H1 (cell line): ENCODE measurements at regions not wholly inside any gene's neighbourhood (a gene's known extent, or its start where the extent isn't known, plus 50 kb on each side); places are given as distances from the start of the nearest gene placed in this dataset.

Source experiments
- CTCF ChIA-PET: fragments of 300-600 bp; sonication (Branson Sonifier 250); formaldehyde crosslinking; loops from one replicate; lab custom pipeline; 2021; ENCODE audit not compliant: partially characterized antibody; lab: Charles Lee
- POLR2A ChIA-PET: fragments of 300-600 bp; sonication (Branson Sonifier 250); formaldehyde crosslinking; loops from one replicate; lab custom pipeline; 2021; ENCODE audit warnings: inconsistent platforms; ENCODE audit not compliant: partially characterized antibody; lab: Charles Lee
- DNase-seq, 2 experiments: peaks; one replicate each; pipeline versions ENCODE4 v3.0.0 to v3.0.0-alpha.2; 2010 to 2022; ENCODE audit warnings: low spot score in 2 of 2, low read depth in 1 of 2, mixed read lengths in 1 of 2
- FAIRE-seq: peaks from 2 replicates; lab custom pipeline; 2011; peaks lifted over from hg19 to GRCh38; lab: Jason Lieb, UNC
- H2AFZ ChIP-seq: 2 replicates; pipeline ENCODE4 v1.8.1; 2012; ENCODE audit warnings: low read length, inconsistent platforms
- H2AK5ac ChIP-seq: 2 replicates; pipeline ENCODE4 v1.6.1; 2013; ENCODE audit warnings: low read depth, low read length
- H2BK120ac ChIP-seq: replicated peaks from 2 replicates; pipeline ENCODE3; 2013; ENCODE audit warnings: low read depth, low read length, inconsistent platforms
- H2BK12ac ChIP-seq: 2 replicates; pipeline ENCODE4 v1.6.1; 2013; ENCODE audit warnings: low read depth, low read length
- H2BK15ac ChIP-seq: 2 replicates; pipeline ENCODE4 v1.6.1; 2013; ENCODE audit warnings: low read length
- H2BK20ac ChIP-seq: 2 replicates; pipeline ENCODE4 v1.6.1; 2013; ENCODE audit warnings: low read length
- H2BK5ac ChIP-seq: 2 replicates; pipeline ENCODE4 v1.6.1; 2013; ENCODE audit warnings: low read depth, low read length
- H3K14ac ChIP-seq: 2 replicates; pipeline ENCODE4 v1.6.1; 2013; ENCODE audit warnings: inconsistent platforms; ENCODE audit not compliant: insufficient read length
- H3K18ac ChIP-seq: 2 replicates; pipeline ENCODE4 v1.6.1; 2013; ENCODE audit warnings: low read length; ENCODE audit errors: extremely low read depth
- H3K23ac ChIP-seq: 2 replicates; pipeline ENCODE4 v1.6.1; 2013; ENCODE audit warnings: inconsistent platforms; ENCODE audit not compliant: insufficient read length
- H3K23me2 ChIP-seq: 2 replicates; pipeline ENCODE4 v1.6.1; 2013; ENCODE audit warnings: low read depth, low read length
- H3K27ac ChIP-seq: 2 replicates; pipeline ENCODE4 v1.6.1; 2011; ENCODE audit warnings: low read depth, low read length, inconsistent platforms
- H3K27me3 ChIP-seq, 4 experiments: replicated peaks in 1 of 4; 1 replicate in 1 of 4; 2 replicates in 3 of 4; pipeline versions ENCODE4 v1.6.1 to v1.8.1; 2011 to 2013; ENCODE audit warnings: low read length in 3 of 4, mild to moderate bottlenecking in 3 of 4, inconsistent platforms in 2 of 4, mixed read lengths in 2 of 4, moderate library complexity in 1 of 4; ENCODE audit not compliant: control insufficient read depth in 3 of 4, insufficient read depth in 3 of 4; ENCODE audit errors: extremely low read depth in 1 of 4
- H3K36me3 ChIP-seq, 4 experiments: 2 replicates each; pipeline versions ENCODE4 v1.6.1 to v1.8.1; 2011 to 2013; ENCODE audit warnings: mild to moderate bottlenecking in 4 of 4, low read length in 3 of 4, moderate library complexity in 2 of 4, control low read depth in 1 of 4, inconsistent platforms in 1 of 4; ENCODE audit not compliant: insufficient read depth in 4 of 4, control insufficient read depth in 2 of 4
- H3K4ac ChIP-seq: replicated peaks from 2 replicates; pipeline ENCODE3; 2013; ENCODE audit warnings: low read length, low read depth, mixed read lengths, inconsistent platforms; ENCODE audit not compliant: insufficient read length
- H3K4me1 ChIP-seq, 4 experiments: replicated peaks in 1 of 4; 1 replicate in 1 of 4; 2 replicates in 3 of 4; pipeline versions ENCODE4 v1.6.1 to v1.8.1; 2011 to 2013; ENCODE audit warnings: low read length in 3 of 4, inconsistent platforms in 2 of 4, mixed read lengths in 1 of 4; ENCODE audit not compliant: insufficient read depth in 4 of 4, control insufficient read depth in 3 of 4
- H3K4me2 ChIP-seq, 2 experiments: 2 replicates each; pipeline versions ENCODE4 v1.6.1 to v1.8.1; 2011 to 2013; ENCODE audit warnings: low read depth in 2 of 2, low read length in 2 of 2, control low read depth in 1 of 2, inconsistent platforms in 1 of 2, mild to moderate bottlenecking in 1 of 2; ENCODE audit not compliant: insufficient read depth in 1 of 2
- H3K4me3 ChIP-seq, 4 experiments: fragments of 200-600, 300-600 bp in 1 of 4; sonication (generic), shearing (Covaris generic), sonication (Bioruptor Twin) in 1 of 4; 2 replicates each; pipeline versions ENCODE4 v1.5.1 to v1.8.1; 2011 to 2016; ENCODE audit warnings: low read length in 4 of 4, low read depth in 3 of 4, control low read depth in 2 of 4, inconsistent platforms in 2 of 4, mild to moderate bottlenecking in 2 of 4, mixed read lengths in 1 of 4, moderate library complexity in 1 of 4; ENCODE audit not compliant: insufficient read depth in 2 of 4; ENCODE audit errors: extremely low read depth in 1 of 4
- H3K56ac ChIP-seq: replicated peaks from 2 replicates; pipeline ENCODE3; 2013; ENCODE audit warnings: low read depth, mild to moderate bottlenecking, mixed read lengths, low read length, inconsistent platforms; ENCODE audit not compliant: insufficient read length
- H3K79me1 ChIP-seq: 2 replicates; pipeline ENCODE4 v1.6.1; 2013; ENCODE audit warnings: low read depth, low read length, control low read depth
- H3K79me2 ChIP-seq, 2 experiments: 2 replicates each; pipeline versions ENCODE4 v1.6.1 to v1.8.1; 2012 to 2013; ENCODE audit warnings: low read length in 2 of 2, mild to moderate bottlenecking in 2 of 2, inconsistent platforms in 1 of 2; ENCODE audit not compliant: insufficient read depth in 2 of 2, control insufficient read depth in 1 of 2
- H3K9ac ChIP-seq, 4 experiments: replicated peaks in 1 of 4; 1 replicate in 1 of 4; 2 replicates in 3 of 4; pipeline versions ENCODE4 v1.6.1 to v1.8.1; 2011 to 2013; ENCODE audit warnings: low read depth in 3 of 4, low read length in 3 of 4, control low read depth in 2 of 4, mild to moderate bottlenecking in 2 of 4, moderate library complexity in 2 of 4, inconsistent platforms in 1 of 4; ENCODE audit errors: extremely low read depth in 1 of 4
- H3K9me3 ChIP-seq, 2 experiments: 2 replicates each; pipeline versions ENCODE4 v1.6.1 to v1.8.1; 2012 to 2013; ENCODE audit warnings: mild to moderate bottlenecking in 2 of 2, moderate library complexity in 2 of 2, control low read depth in 1 of 2, inconsistent platforms in 1 of 2, low read depth in 1 of 2, low read length in 1 of 2, mixed read lengths in 1 of 2; ENCODE audit not compliant: insufficient read depth in 2 of 2
- H4K20me1 ChIP-seq, 2 experiments: replicated peaks in 1 of 2; 2 replicates each; pipeline versions ENCODE3 to v1.8.1; 2011 to 2013; ENCODE audit warnings: inconsistent platforms in 2 of 2, low read length in 2 of 2, mild to moderate bottlenecking in 1 of 2; ENCODE audit not compliant: insufficient read depth in 2 of 2, control insufficient read depth in 1 of 2
- H4K5ac ChIP-seq: 2 replicates; pipeline ENCODE4 v1.6.1; 2013; ENCODE audit warnings: low read length, low read depth, mixed read lengths, inconsistent platforms; ENCODE audit not compliant: insufficient read length
- H4K8ac ChIP-seq: 2 replicates; pipeline ENCODE4 v1.8.0; 2013; ENCODE audit warnings: mild to moderate bottlenecking, moderate library complexity, low read length, inconsistent platforms; ENCODE audit not compliant: insufficient read depth; ENCODE audit errors: extremely low read depth
- H4K91ac ChIP-seq: replicated peaks from 2 replicates; pipeline ENCODE3; 2013; ENCODE audit warnings: low read length, mixed read lengths, inconsistent platforms; ENCODE audit not compliant: insufficient read length
- BCL11A ChIP-seq, 2 experiments: IDR thresholded peaks; one replicate each; pipeline ENCODE4 v1.6.1; 2011; ENCODE audit warnings: low read depth in 2 of 2, low read length in 2 of 2, mild to moderate bottlenecking in 2 of 2
- BRCA1 ChIP-seq: IDR thresholded peaks from 2 replicates; pipeline ENCODE4 v1.6.1; 2012; ENCODE audit warnings: low read depth, low read length, improper control_type of control experiment
- CEBPB ChIP-seq: IDR thresholded peaks from 2 replicates; pipeline ENCODE4 v1.6.1; 2012; ENCODE audit warnings: low read depth, low read length
- EGR1 ChIP-seq: IDR thresholded peaks from 2 replicates; pipeline ENCODE4 v1.6.1; 2011; ENCODE audit warnings: low read depth, low read length, borderline replicate concordance
- SIX5 ChIP-seq: IDR thresholded peaks from 2 replicates; pipeline ENCODE4 v1.6.1; 2011; ENCODE audit warnings: mild to moderate bottlenecking, low read depth, low read length
- TAF1 ChIP-seq: IDR thresholded peaks from 2 replicates; pipeline ENCODE4 v1.6.1; 2011; ENCODE audit warnings: mild to moderate bottlenecking, low read depth, low read length
- USF2 ChIP-seq: IDR thresholded peaks from 2 replicates; pipeline ENCODE4 v1.6.1; 2011; ENCODE audit warnings: low read length, improper control_type of control experiment
- WGBS, 2 experiments: shearing (Covaris generic) in 1 of 2; methylation state at CpG; one replicate each; pipeline versions ENCODE4 v1.1.6 to v1.1.7; 2013 to 2015; ENCODE audit warnings: low lambda C conversion rate in 2 of 2, mixed read lengths in 2 of 2, inconsistent platforms in 1 of 2, low coverage in 1 of 2, missing lambda C conversion rate in 1 of 2; ENCODE audit not compliant: insufficient replicate concordance in 2 of 2, insufficient coverage in 1 of 2, insufficient read length in 1 of 2; ENCODE audit errors: extremely low coverage in 1 of 2, missing lambda C conversion rate in 1 of 2; 5-methylcytosine and 5-hydroxymethylcytosine counted together

- H2BK20ac ChIP-seq, result no peak overlapping the region
- no peaks in the 10 kb centered on the region for H3K9me3 ChIP-seq
- H4K8ac ChIP-seq, result no peak overlapping the region
- H3K18ac ChIP-seq, result no peak overlapping the region
- H3K23ac ChIP-seq, result no peak overlapping the region
- ChIA-PET CTCF (no interaction called here), POLR2A (no interaction called here)
- no peak overlapping the region for H2AK5ac ChIP-seq
- H2AFZ ChIP-seq, result no peak overlapping the region
- FAIRE-seq (no peak), DNase-seq (no peak)
- H2BK5ac ChIP-seq, result no peak overlapping the region
- no peak overlapping the region for H4K91ac ChIP-seq
- H3K9ac ChIP-seq, result no peak overlapping the region
- H3K79me1 ChIP-seq, result no peaks in the 10 kb centered on the region
- TF ChIP-seq USF2 (no peak), TAF1 (no peak), BCL11A (IDR thresholded peaks at IDR 0.05; ENCODE audit: low read depth in 2 of 2, low read length in 2 of 2) (no peak), BRCA1 (no peak), SIX5 (no peak), CEBPB (no peak), EGR1 (no peak)
- H3K4me2 ChIP-seq, result no peak overlapping the region
- H3K4me3 ChIP-seq, result no peak overlapping the region
- H3K23me2 ChIP-seq, result no peaks in the 10 kb centered on the region; the same call in 1 of the 2 replicates
- H3K4me1 ChIP-seq, result no peaks in the 10 kb centered on the region
- H3K56ac ChIP-seq, result no peak overlapping the region
- 67% methylated on average over 7 of the region's 7 CpGs; no CpG with 5 or more reads in 1 of the 2 experiments for WGBS, 2 experiments
- H3K79me2 ChIP-seq, result no peaks in the 10 kb centered on the region
- no peak overlapping the region for H2BK120ac ChIP-seq
- H3K14ac ChIP-seq, result no peak overlapping the region
- no peak overlapping the region for H2BK12ac ChIP-seq
- no peaks in the 10 kb centered on the region for H3K27me3 ChIP-seq
- H3K27ac ChIP-seq, result no peak overlapping the region
- no peak overlapping the region for H3K4ac ChIP-seq
- no peaks in the 10 kb centered on the region for H4K20me1 ChIP-seq
- H4K5ac ChIP-seq, result no peak overlapping the region
- H3K36me3 ChIP-seq, result no peaks in the 10 kb centered on the region
- no peak overlapping the region for H2BK15ac ChIP-seq
Observed at GRCh38 chr5:175230299-175230698, 213.7 kb downstream of the DRD1 start.
